ENCODE measurements at regions not wholly inside any gene's neighbourhood (a gene's known extent, or its start where the extent isn't known, plus 50 kb on each side); places are given as distances from the start of the nearest gene placed in this dataset.

DNA sequence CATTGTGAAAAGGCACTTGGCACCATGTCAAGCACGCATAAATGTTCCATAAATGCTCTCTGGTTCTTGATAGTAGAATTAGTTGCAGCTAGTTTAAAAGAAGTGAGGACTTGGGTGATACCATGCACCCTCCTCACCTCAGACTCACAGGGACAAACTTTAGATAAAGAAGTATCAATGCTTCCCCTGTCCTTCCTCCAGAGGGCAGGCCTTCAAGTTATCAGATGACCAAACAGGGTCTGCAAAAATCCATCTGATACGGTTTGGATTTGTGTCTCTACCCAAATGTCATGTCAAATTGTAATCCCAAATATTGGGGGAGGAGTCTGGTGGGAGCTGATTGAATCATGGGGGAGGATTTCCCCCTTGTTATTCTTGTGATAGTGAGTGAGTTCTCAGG, 54.1 kb downstream of the C1QL2 start:
- TF ChIP-seq, protein P1, sequence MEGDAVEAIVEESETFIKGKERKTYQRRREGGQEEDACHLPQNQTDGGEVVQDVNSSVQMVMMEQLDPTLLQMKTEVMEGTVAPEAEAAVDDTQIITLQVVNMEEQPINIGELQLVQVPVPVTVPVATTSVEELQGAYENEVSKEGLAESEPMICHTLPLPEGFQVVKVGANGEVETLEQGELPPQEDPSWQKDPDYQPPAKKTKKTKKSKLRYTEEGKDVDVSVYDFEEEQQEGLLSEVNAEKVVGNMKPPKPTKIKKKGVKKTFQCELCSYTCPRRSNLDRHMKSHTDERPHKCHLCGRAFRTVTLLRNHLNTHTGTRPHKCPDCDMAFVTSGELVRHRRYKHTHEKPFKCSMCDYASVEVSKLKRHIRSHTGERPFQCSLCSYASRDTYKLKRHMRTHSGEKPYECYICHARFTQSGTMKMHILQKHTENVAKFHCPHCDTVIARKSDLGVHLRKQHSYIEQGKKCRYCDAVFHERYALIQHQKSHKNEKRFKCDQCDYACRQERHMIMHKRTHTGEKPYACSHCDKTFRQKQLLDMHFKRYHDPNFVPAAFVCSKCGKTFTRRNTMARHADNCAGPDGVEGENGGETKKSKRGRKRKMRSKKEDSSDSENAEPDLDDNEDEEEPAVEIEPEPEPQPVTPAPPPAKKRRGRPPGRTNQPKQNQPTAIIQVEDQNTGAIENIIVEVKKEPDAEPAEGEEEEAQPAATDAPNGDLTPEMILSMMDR (IDR thresholded peaks at IDR 0.05; ENCODE audit: low read depth, low read length), result no peak
- no peak overlapping the region for H3K4me3 ChIP-seq (replicated peaks in 1 of 2; ENCODE audit: low read depth in 2 of 2, low read length in 2 of 2)
- no peak for DNase-seq (ENCODE audit: low read depth in 2 of 2)

DNA sequence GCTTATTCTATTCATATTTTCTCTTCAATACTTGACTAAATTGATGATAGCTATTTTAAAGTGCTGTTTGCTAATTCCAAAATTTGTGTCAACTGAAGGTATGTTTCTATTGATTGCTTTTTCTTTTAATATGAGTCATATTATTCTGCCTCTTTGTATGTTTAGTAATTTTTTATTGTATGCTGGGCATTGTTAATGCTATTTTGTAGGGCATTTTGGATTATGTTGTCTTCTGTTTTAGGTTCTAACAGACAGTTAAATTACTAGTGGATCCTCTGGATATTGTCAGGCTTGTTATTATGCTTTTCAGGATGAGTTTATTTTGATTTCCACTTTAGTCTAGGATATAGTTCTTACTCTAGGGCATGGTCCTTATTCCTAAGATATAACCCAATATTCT, 55.6 kb downstream of the C1QL2 start:
- no peak overlapping the region for H3K4me3 ChIP-seq (replicated peaks in 1 of 2; ENCODE audit: low read depth in 2 of 2, low read length in 2 of 2)
- no peak for DNase-seq (ENCODE audit: low read depth in 2 of 2)
- TF ChIP-seq, protein P1 (IDR thresholded peaks at IDR 0.05; ENCODE audit: low read depth, low read length), result no peak

DNA sequence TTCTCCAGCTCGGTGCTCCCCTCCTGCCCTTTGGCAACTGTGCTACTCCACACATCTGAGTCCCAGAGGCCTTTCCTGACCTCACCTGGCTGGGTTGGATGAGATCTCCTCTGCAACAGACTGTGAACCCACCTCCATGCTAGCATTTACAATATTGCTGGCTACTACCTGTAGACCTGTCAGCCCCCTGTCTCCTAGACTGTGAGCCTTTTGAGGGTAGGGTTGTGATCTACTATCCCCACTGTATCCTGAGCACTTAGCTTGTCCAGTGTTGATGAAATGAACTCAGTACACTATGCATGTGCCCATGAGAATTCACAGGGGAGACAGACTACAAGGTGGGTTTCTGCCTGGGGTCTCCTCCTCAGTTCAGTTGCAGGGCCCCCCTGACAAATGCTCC, 70.1 kb downstream of the C1QL2 start:
- no peak for DNase-seq (ENCODE audit: low read depth in 2 of 2)
- H3K4me3 ChIP-seq (replicated peaks in 1 of 2; ENCODE audit: low read depth in 2 of 2, low read length in 2 of 2), result no peak overlapping the region
- TF ChIP-seq, protein P1 (IDR thresholded peaks at IDR 0.05; ENCODE audit: low read depth, low read length), result no peak

DNA sequence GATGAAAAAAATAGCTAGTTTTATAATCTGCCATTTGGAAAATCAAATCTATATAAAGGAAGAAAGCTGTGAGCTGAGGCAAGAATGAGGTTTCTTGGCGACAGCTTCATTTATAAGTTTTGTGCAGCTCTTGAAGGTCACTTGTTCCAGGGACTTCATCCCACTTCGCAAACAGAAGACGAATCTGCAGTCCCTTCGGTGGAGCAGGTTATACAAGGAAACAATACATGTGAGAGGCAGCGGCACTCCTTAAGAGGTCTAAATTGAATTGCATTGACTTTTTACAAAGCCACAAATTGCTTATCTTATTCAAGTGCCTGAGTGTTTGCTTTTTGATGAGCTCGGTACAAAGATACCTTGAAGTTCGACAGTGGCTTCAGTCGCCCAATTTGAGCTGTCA, 72.2 kb downstream of the C1QL2 start:
- DNase-seq (ENCODE audit: low read depth in 2 of 2), result no peak
- H3K4me3 ChIP-seq (replicated peaks in 1 of 2; ENCODE audit: low read depth in 2 of 2, low read length in 2 of 2), result no peak overlapping the region
- TF ChIP-seq, protein P1 (IDR thresholded peaks at IDR 0.05; ENCODE audit: low read depth, low read length), result no peak

DNA sequence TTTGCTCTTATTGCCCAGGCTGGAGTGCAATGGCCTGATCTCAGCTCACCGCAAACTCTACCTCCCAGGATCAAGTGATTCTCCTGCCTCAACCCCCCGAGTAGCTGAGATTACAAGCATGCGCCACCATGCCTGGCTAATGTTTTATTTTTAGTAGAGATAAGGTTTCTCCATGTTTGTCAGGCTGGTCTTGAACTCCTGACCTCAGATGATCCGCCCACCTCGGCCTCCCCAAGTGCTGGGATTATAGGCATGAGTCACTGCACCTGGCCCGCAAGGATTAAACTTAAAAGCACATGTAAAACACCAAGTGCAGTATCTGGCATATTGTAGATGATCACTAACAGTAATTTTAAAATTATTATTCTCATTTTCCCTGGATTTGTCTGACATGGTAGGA, 72.9 kb downstream of the C1QL2 start:
- TF ChIP-seq, protein P1 (IDR thresholded peaks at IDR 0.05; ENCODE audit: low read depth, low read length), result no peak
- no peak overlapping the region for H3K4me3 ChIP-seq (replicated peaks in 1 of 2; ENCODE audit: low read depth in 2 of 2, low read length in 2 of 2)
- no peak for DNase-seq (ENCODE audit: low read depth in 2 of 2)

- DNase-seq (ENCODE audit: low read depth in 2 of 2), result no peak
- no peak overlapping the region for H3K4me3 ChIP-seq (replicated peaks in 1 of 2; ENCODE audit: low read depth in 2 of 2, low read length in 2 of 2)
- TF ChIP-seq, protein P1 (IDR thresholded peaks at IDR 0.05; ENCODE audit: low read depth, low read length), result no peak
Measured at GRCh38 chr2:119083416-119083815, 75.1 kb downstream of the C1QL2 start.

DNA sequence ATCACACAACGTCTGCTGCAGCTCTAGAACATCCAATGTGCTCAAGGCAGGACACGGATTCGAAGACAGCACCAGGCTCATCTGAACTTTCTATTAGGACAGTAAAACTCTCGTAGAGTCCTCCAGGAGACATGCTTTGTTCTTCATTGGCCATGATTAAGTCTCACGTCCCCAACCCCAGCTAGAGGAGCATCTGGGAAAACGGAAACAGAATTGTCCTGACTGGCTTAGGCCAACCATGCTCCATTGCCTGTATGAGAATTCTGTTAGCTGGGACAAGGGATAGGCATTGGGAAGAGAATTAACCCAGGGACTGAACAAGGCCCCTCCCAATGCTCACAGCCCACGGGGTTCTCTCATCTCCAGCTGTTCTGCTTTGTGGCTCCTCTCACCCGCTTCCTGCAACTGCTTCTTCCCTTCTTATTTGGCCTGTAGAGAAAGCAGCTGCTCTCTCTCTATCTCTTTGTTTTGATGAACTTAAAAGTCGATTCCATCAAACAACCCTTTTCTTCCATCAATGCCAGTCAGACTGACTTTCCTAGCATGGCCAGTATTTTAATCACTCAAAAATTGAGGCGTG, 75.6 kb downstream of the C1QL2 start:
- DNase-seq (ENCODE audit: low read depth in 2 of 2), result no peak
- no peak overlapping the region for H3K4me3 ChIP-seq (replicated peaks in 1 of 2; ENCODE audit: low read depth in 2 of 2, low read length in 2 of 2)
- TF ChIP-seq, protein P1 (IDR thresholded peaks at IDR 0.05; ENCODE audit: low read depth, low read length), result no peak

Data from cardiac fibroblast (primary cell).